HEK293 (cell line): ENCODE measurements at regions not wholly inside any gene's neighbourhood (a gene's known extent, or its start where the extent isn't known, plus 50 kb on each side); places are given as distances from the start of the nearest gene placed in this dataset.

Source experiments
- CTCF ChIA-PET: fragments of 350-600 bp; formaldehyde crosslinking; extraction: SDS; loops from one replicate; lab custom pipeline; 2021; ENCODE audit warnings: antibody characterized with exemption; lab: Yijun Ruan, JAX
- POLR2A ChIA-PET: fragments of 300-600 bp; formaldehyde crosslinking; extraction: SDS; loops from one replicate; lab custom pipeline; 2020; ENCODE audit warnings: antibody characterized with exemption, inconsistent platforms; lab: Yijun Ruan, JAX
- H3K27ac ChIP-seq: fragments of 200-500 bp; sonication (Bioruptor generic); 2 replicates; pipeline ENCODE4 v1.5.1; 2014; ENCODE audit warnings: low read depth, low read length, control low read depth, inconsistent platforms; ENCODE audit errors: extremely low read depth
- H3K36me3 ChIP-seq, 2 experiments: fragments of 200-500 bp in 1 of 2; sonication (Bioruptor generic) in 1 of 2; 1 replicate in 1 of 2; 2 replicates in 1 of 2; pipeline ENCODE4 v1.5.1; 2014 to 2017; ENCODE audit warnings: inconsistent platforms in 2 of 2, low read length in 2 of 2; ENCODE audit not compliant: control insufficient read depth in 2 of 2, insufficient read depth in 1 of 2
- H3K4me1 ChIP-seq: fragments of 200-500 bp; sonication (Bioruptor generic); 2 replicates; pipeline ENCODE4 v1.5.1; 2014; ENCODE audit warnings: mild to moderate bottlenecking, low read length, inconsistent platforms; ENCODE audit not compliant: control insufficient read depth, insufficient read depth
- H3K4me3 ChIP-seq: 2 replicates; pipeline ENCODE4 v1.5.1; 2011; ENCODE audit warnings: low read depth, mild to moderate bottlenecking, control low read depth, low read length, moderate library complexity
- H3K9me3 ChIP-seq: fragments of 200-500 bp; sonication (Bioruptor generic); 2 replicates; pipeline ENCODE4 v1.5.1; 2014; ENCODE audit warnings: low read depth, low read length, inconsistent platforms; ENCODE audit not compliant: control insufficient read depth, insufficient read depth
- KLF1 ChIP-seq: fragments of 450-650 bp; formaldehyde crosslinking; IDR thresholded peaks from 2 replicates; pipeline ENCODE4 v1.5.1; 2016; ENCODE audit warnings: missing biosample characterization, missing genetic modification characterization
- MYNN ChIP-seq: fragments of 450-650 bp; formaldehyde crosslinking; IDR thresholded peaks from 2 replicates; pipeline ENCODE4 v1.5.1; 2016; ENCODE audit warnings: missing biosample characterization, missing genetic modification characterization, borderline replicate concordance
- PBX3 ChIP-seq: sonication (generic); formaldehyde crosslinking; IDR thresholded peaks from 2 replicates; pipeline ENCODE4 v1.8.1; 2022; ENCODE audit warnings: mild to moderate bottlenecking, moderate library complexity, missing genetic modification reagents
- PRDM6 ChIP-seq: fragments of 450-650 bp; formaldehyde crosslinking; IDR thresholded peaks from 2 replicates; pipeline ENCODE4 v1.5.1; 2017; ENCODE audit warnings: missing biosample characterization, missing genetic modification characterization
- SETDB1 ChIP-seq: IDR thresholded peaks from one replicate; pipeline ENCODE4 v1.6.1; 2017; ENCODE audit warnings: mild to moderate bottlenecking, low read length, moderate library complexity, mixed read lengths; ENCODE audit not compliant: insufficient read length
- SP3 ChIP-seq: fragments of 450-650 bp; formaldehyde crosslinking; IDR thresholded peaks from 2 replicates; pipeline ENCODE4 v1.5.1; 2016; ENCODE audit warnings: missing biosample characterization, missing genetic modification characterization
- WT1 ChIP-seq: fragments of 450-650 bp; formaldehyde crosslinking; IDR thresholded peaks from 2 replicates; pipeline ENCODE4 v1.5.1; 2016; ENCODE audit warnings: missing biosample characterization, missing genetic modification characterization
- ZBTB21 ChIP-seq: fragments of 450-650 bp; formaldehyde crosslinking; IDR thresholded peaks from 2 replicates; pipeline ENCODE4 v1.5.1; 2017; ENCODE audit warnings: missing biosample characterization, missing genetic modification characterization
- ZBTB44 ChIP-seq: fragments of 450-650 bp; IDR thresholded peaks from 2 replicates; pipeline ENCODE4 v1.5.1; 2018; ENCODE audit warnings: missing biosample characterization, mild to moderate bottlenecking, missing genetic modification characterization
- ZBTB49 ChIP-seq: fragments of 450-650 bp; formaldehyde crosslinking; IDR thresholded peaks from 2 replicates; pipeline ENCODE4 v1.5.1; 2016; ENCODE audit warnings: missing biosample characterization, missing genetic modification characterization, low read depth
- ZBTB7A ChIP-seq: fragments of 450-650 bp; formaldehyde crosslinking; IDR thresholded peaks from 2 replicates; pipeline ENCODE4 v1.5.1; 2016; ENCODE audit warnings: low read depth, missing biosample characterization, missing genetic modification characterization
- ZFP41 ChIP-seq: fragments of 450-650 bp; formaldehyde crosslinking; IDR thresholded peaks from 2 replicates; pipeline ENCODE4 v1.5.1; 2016; ENCODE audit warnings: missing biosample characterization, missing genetic modification characterization, borderline replicate concordance
- ZNF155 ChIP-seq: fragments of 450-650 bp; formaldehyde crosslinking; IDR thresholded peaks from 2 replicates; pipeline ENCODE4 v1.5.1; 2016; ENCODE audit warnings: missing biosample characterization, missing genetic modification characterization
- ZNF223 ChIP-seq: fragments of 450-650 bp; formaldehyde crosslinking; IDR thresholded peaks from 2 replicates; pipeline ENCODE4 v1.5.1; 2016; ENCODE audit warnings: missing biosample characterization, missing genetic modification characterization
- ZNF37A ChIP-seq: fragments of 450-650 bp; IDR thresholded peaks from 2 replicates; pipeline ENCODE4 v1.5.1; 2018; ENCODE audit warnings: missing biosample characterization, missing genetic modification characterization
- ZNF426 ChIP-seq: fragments of 450-650 bp; formaldehyde crosslinking; IDR thresholded peaks from 2 replicates; pipeline ENCODE4 v1.5.1; 2017; ENCODE audit warnings: missing biosample characterization, missing genetic modification characterization, mild to moderate bottlenecking, inconsistent platforms, moderate library complexity
- ZNF433 ChIP-seq: fragments of 450-650 bp; formaldehyde crosslinking; IDR thresholded peaks from 2 replicates; pipeline ENCODE4 v1.5.1; 2016; ENCODE audit warnings: missing biosample characterization, missing genetic modification characterization, low read depth
- ZNF48 ChIP-seq: fragments of 450-650 bp; formaldehyde crosslinking; IDR thresholded peaks from 2 replicates; pipeline ENCODE4 v1.5.1; 2016; ENCODE audit warnings: missing biosample characterization, missing genetic modification characterization
- ZNF501 ChIP-seq: fragments of 450-650 bp; formaldehyde crosslinking; IDR thresholded peaks from 2 replicates; pipeline ENCODE4 v1.5.1; 2016; ENCODE audit warnings: missing biosample characterization, missing genetic modification characterization
- ZNF530 ChIP-seq: fragments of 450-650 bp; formaldehyde crosslinking; IDR thresholded peaks from 2 replicates; pipeline ENCODE4 v1.5.1; 2016; ENCODE audit warnings: low read depth, missing biosample characterization, missing genetic modification characterization
- ZNF561 ChIP-seq: fragments of 450-650 bp; IDR thresholded peaks from 2 replicates; pipeline ENCODE4 v1.5.1; 2018; ENCODE audit warnings: missing biosample characterization, missing genetic modification characterization, borderline replicate concordance
- ZNF610 ChIP-seq: fragments of 450-650 bp; formaldehyde crosslinking; IDR thresholded peaks from 2 replicates; pipeline ENCODE4 v1.5.1; 2016; ENCODE audit warnings: missing biosample characterization, missing genetic modification characterization, borderline replicate concordance
- ZNF654 ChIP-seq: fragments of 450-650 bp; formaldehyde crosslinking; IDR thresholded peaks from 2 replicates; pipeline ENCODE4 v1.5.1; 2016; ENCODE audit warnings: low read depth, missing biosample characterization, missing genetic modification characterization
- ZNF747 ChIP-seq: fragments of 450-650 bp; formaldehyde crosslinking; IDR thresholded peaks from 2 replicates; pipeline ENCODE4 v1.5.1; 2016; ENCODE audit warnings: missing biosample characterization, missing genetic modification characterization
- ZNF76 ChIP-seq: fragments of 450-650 bp; formaldehyde crosslinking; IDR thresholded peaks from 2 replicates; pipeline ENCODE4; 2016; ENCODE audit warnings: low read depth, missing biosample characterization, missing genetic modification characterization, borderline replicate concordance
- ZNF776 ChIP-seq: fragments of 450-650 bp; formaldehyde crosslinking; IDR thresholded peaks from 2 replicates; pipeline ENCODE4 v1.5.0; 2017; ENCODE audit warnings: missing biosample characterization, missing genetic modification characterization, borderline replicate concordance
- ZNF777 ChIP-seq: fragments of 450-650 bp; formaldehyde crosslinking; IDR thresholded peaks from 2 replicates; pipeline ENCODE4 v1.5.1; 2017; ENCODE audit warnings: missing biosample characterization, missing genetic modification characterization, borderline replicate concordance

- TF ChIP-seq ZNF654 (no peak), ZBTB21 (tag by site-specific recombination) (no peak), ZNF776 (tag by site-specific recombination) (no peak), ZNF155 (tag by site-specific recombination) (no peak), ZNF37A (no peak), MYNN (tag by site-specific recombination) (no peak), ZNF777 (no peak), ZNF530 (tag by site-specific recombination) (no peak), SETDB1 (no peak), ZNF610 (no peak)
- Histone ChIP-seq H3K36me3 (no peaks in the 10 kb centered on the region), H3K9me3 (no peaks in the 10 kb centered on the region), H3K4me1 (no peaks in the 10 kb centered on the region), H3K27ac (no peak overlapping the region), H3K4me3 (no peak overlapping the region)
- ChIA-PET POLR2A (no interaction called here), CTCF (no interaction called here)
Observed at GRCh38 chr1:55684131-55684650, 469.0 kb upstream of the USP24 start.

- no peak for TF ChIP-seq PRDM6 (tag by site-specific recombination)
- TF ChIP-seq ZNF610: no peak
- no peak for TF ChIP-seq ZNF501 (tag by site-specific recombination)
- TF ChIP-seq ZNF561 (tag by site-specific recombination): no peak
- no peak for TF ChIP-seq ZNF433 (tag by site-specific recombination)
- no peak for TF ChIP-seq ZBTB44
- TF ChIP-seq ZNF426 (tag by site-specific recombination): no peak
- TF ChIP-seq ZBTB7A (tag by site-specific recombination): no peak
- no peak for TF ChIP-seq ZNF48
- TF ChIP-seq ZNF747 (tag by site-specific recombination): no peak
- no peak for TF ChIP-seq KLF1
- TF ChIP-seq PBX3: no peak
- TF ChIP-seq ZBTB49 (tag by site-specific recombination): no peak
- no peak for TF ChIP-seq ZNF76 (tag by site-specific recombination)
- TF ChIP-seq ZFP41 (tag by site-specific recombination): no peak
- TF ChIP-seq ZNF223 (tag by site-specific recombination): no peak
- TF ChIP-seq WT1 (tag by site-specific recombination): no peak
- TF ChIP-seq SP3 (tag by site-specific recombination): no peak
- no peaks in the 10 kb centered on the region for H3K36me3 ChIP-seq
- ChIA-PET CTCF (interaction anchor here (1.0 kb wide), 1 partner anchor 19 kb away, joined by 3 read pairs; no protein-coding TSS in a partner anchor), POLR2A (no interaction called here)
- no peak overlapping the region for H3K27ac ChIP-seq
- no peaks in the 10 kb centered on the region for H3K9me3 ChIP-seq
- H3K4me3 ChIP-seq: no peak overlapping the region
- H3K4me1 ChIP-seq: no peaks in the 10 kb centered on the region
Observed at GRCh38 chr1:55682198-55682597, 467.0 kb upstream of the USP24 start.
